GM18508 (cell line): ENCODE measurements at regions not wholly inside any gene's neighbourhood (a gene's known extent, or its start where the extent isn't known, plus 50 kb on each side); places are given as distances from the start of the nearest gene placed in this dataset.

Experiments used
- ATAC-seq: cut with Tn5 transposase; IDR thresholded peaks from one replicate; pipeline ENCODE4 v1.9.1; 2021; ENCODE audit warnings: moderate number of reproducible peaks; ENCODE audit not compliant: insufficient read depth, unreplicated experiment

GRCh38 chr1:229759586-229759985 is 133.5 kb downstream of the URB2 start:
- ATAC-seq, result no peak

GRCh38 chr1:229760478-229760996 is 134.5 kb downstream of the URB2 start:
- ATAC-seq, result no peak

GRCh38 chr1:229762891-229763290 is 136.8 kb downstream of the URB2 start:
- no peak for ATAC-seq

GRCh38 chr1:229768232-229768631 is 142.2 kb downstream of the URB2 start:
- no peak for ATAC-seq

GRCh38 chr1:229769006-229769405 is 143.0 kb downstream of the URB2 start:
- no peak for ATAC-seq

GRCh38 chr1:229769809-229770208 is 143.8 kb downstream of the URB2 start:
- no peak for ATAC-seq

- ATAC-seq, result no peak
These were observed 152.7 kb downstream of the URB2 start for GRCh38 chr1:229778794-229779193.

GRCh38 chr1:229781453-229781852 is 155.4 kb downstream of the URB2 start:
- no peak for ATAC-seq

GRCh38 chr1:229782469-229782868 is 156.4 kb downstream of the URB2 start:
- no peak for ATAC-seq

GRCh38 chr1:229784834-229785233 is 158.8 kb downstream of the URB2 start:
- ATAC-seq, result no peak

GRCh38 chr1:229786974-229787610 is 161.0 kb downstream of the URB2 start:
- no peak for ATAC-seq

GRCh38 chr1:229788004-229788403 is 162.0 kb downstream of the URB2 start:
- ATAC-seq, result no peak

- ATAC-seq, result no peak
These were observed 166.2 kb downstream of the URB2 start for GRCh38 chr1:229792012-229792975.

- ATAC-seq, result no peak
These were observed 167.4 kb downstream of the URB2 start for GRCh38 chr1:229793488-229793887.

GRCh38 chr1:229798558-229798957 is 172.5 kb downstream of the URB2 start:
- no peak for ATAC-seq

GRCh38 chr1:229803626-229804217 is 177.7 kb downstream of the URB2 start:
- no peak for ATAC-seq

GRCh38 chr1:229808272-229808671 is 182.2 kb downstream of the URB2 start:
- no peak for ATAC-seq

GRCh38 chr1:229810140-229810539 is 184.1 kb downstream of the URB2 start:
- no peak for ATAC-seq

GRCh38 chr1:229810961-229811360 is 184.9 kb downstream of the URB2 start:
- ATAC-seq, result no peak

GRCh38 chr1:229812148-229812547 is 186.1 kb downstream of the URB2 start:
- no peak for ATAC-seq

- no peak for ATAC-seq
These were observed 186.6 kb downstream of the URB2 start for GRCh38 chr1:229812693-229813092.
